Keratinocyte (primary cell): ENCODE measurements at regions not wholly inside any gene's neighbourhood (a gene's known extent, or its start where the extent isn't known, plus 50 kb on each side); places are given as distances from the start of the nearest gene placed in this dataset.

Source experiments
- EZH2 ChIP-seq: IDR thresholded peaks from one replicate; pipeline ENCODE4 v1.6.1; 2012; ENCODE audit warnings: inconsistent platforms, mild to moderate bottlenecking, low read length, moderate library complexity
- TF ChIP-seq, protein P1 (sequence below), 3 experiments: IDR thresholded peaks in 1 of 3; conservative IDR thresholded peaks in 1 of 3; optimal IDR thresholded peaks in 1 of 3; 2 replicates in 2 of 3; 3 replicates in 1 of 3; pipeline versions ENCODE3 to v1.5.1; 2011; ENCODE audit warnings: low read length in 3 of 3, mild to moderate bottlenecking in 3 of 3, moderate library complexity in 2 of 3, control low read depth in 1 of 3, inconsistent platforms in 1 of 3; ENCODE audit not compliant: insufficient read depth in 2 of 3; ENCODE audit errors: extremely low read depth in 1 of 3

DNA sequence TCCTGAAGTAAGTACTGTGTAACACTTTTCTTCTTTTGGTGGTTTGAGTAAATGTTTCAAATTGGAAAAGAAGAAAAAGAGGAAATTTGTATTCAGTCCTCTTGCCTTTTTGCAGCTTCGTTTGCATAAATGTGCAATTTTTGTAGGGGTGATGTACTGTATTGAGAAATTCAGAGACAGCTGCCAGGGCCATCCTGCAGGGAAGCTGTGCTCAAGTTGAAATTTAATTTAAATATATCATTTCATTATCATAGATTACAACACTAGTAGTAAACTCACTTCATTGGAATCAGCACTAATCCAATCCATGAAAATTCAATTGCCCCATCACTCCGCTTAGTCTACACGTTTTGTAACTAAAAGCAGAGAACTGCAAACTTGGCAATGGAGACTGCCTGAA is 415.4 kb downstream of the DNAJB9 start:
- TF ChIP-seq, protein P1, sequence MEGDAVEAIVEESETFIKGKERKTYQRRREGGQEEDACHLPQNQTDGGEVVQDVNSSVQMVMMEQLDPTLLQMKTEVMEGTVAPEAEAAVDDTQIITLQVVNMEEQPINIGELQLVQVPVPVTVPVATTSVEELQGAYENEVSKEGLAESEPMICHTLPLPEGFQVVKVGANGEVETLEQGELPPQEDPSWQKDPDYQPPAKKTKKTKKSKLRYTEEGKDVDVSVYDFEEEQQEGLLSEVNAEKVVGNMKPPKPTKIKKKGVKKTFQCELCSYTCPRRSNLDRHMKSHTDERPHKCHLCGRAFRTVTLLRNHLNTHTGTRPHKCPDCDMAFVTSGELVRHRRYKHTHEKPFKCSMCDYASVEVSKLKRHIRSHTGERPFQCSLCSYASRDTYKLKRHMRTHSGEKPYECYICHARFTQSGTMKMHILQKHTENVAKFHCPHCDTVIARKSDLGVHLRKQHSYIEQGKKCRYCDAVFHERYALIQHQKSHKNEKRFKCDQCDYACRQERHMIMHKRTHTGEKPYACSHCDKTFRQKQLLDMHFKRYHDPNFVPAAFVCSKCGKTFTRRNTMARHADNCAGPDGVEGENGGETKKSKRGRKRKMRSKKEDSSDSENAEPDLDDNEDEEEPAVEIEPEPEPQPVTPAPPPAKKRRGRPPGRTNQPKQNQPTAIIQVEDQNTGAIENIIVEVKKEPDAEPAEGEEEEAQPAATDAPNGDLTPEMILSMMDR (optimal IDR thresholded peaks at IDR 0.05 in 1 of 3, IDR thresholded peaks at IDR 0.05 in 1 of 3, conservative IDR thresholded peaks at IDR 0.05 in 1 of 3; ENCODE audit: extremely low read depth in 1 of 3, insufficient read depth in 2 of 3, low read length in 3 of 3): no peak
- no peak for TF ChIP-seq EZH2
